GM12878 (cell line): ENCODE measurements at regions not wholly inside any gene's neighbourhood (a gene's known extent, or its start where the extent isn't known, plus 50 kb on each side); places are given as distances from the start of the nearest gene placed in this dataset.

Source experiments
- ATAC-seq: fragments of 200-7000 bp; cut with Tn5 transposase; 3 replicates; pipeline ENCODE4 v1.9.1; 2020; ENCODE audit warnings: mild to moderate bottlenecking, moderate library complexity
- BruUV-seq: library from RNA; stranded (reverse); fragments of 400-500 nt; replicated peaks from 2 replicates; lab custom pipeline; 2021; lab: Mats Ljungman, UMichigan
- CTCF ChIA-PET: fragments of 300-600 bp; sonication (Branson Sonifier 250); formaldehyde crosslinking; extraction: SDS; loops from one replicate; lab custom pipeline; 2021; ENCODE audit warnings: inconsistent platforms; lab: Yijun Ruan, JAX
- POLR2A ChIA-PET: fragments of 350-600 bp; formaldehyde crosslinking; extraction: SDS; loops from one replicate; lab custom pipeline; 2021; ENCODE audit warnings: inconsistent platforms; lab: Charles Lee
- RAD21 ChIA-PET: fragments of 300-600 bp; sonication (Branson Sonifier 250); formaldehyde crosslinking; loops from one replicate; lab custom pipeline; 2023; ENCODE audit warnings: antibody characterized with exemption; ENCODE audit not compliant: unreplicated experiment; lab: Charles Lee
- SMC1A ChIA-PET: fragments of 300-600 bp; sonication (Branson Sonifier 250); formaldehyde crosslinking; loops from one replicate; lab custom pipeline; 2023; ENCODE audit not compliant: unreplicated experiment, uncharacterized antibody; lab: Charles Lee
- DNase-seq: peaks from one replicate; pipeline ENCODE4 v3.0.0-alpha.2; 2011; ENCODE audit warnings: low read depth, low spot score
- FAIRE-seq: peaks from 3 replicates; lab custom pipeline; 2011; peaks lifted over from hg19 to GRCh38; lab: Jason Lieb, UNC
- H2AFZ ChIP-seq: 2 replicates; pipeline ENCODE4 v1.6.0; 2011; ENCODE audit warnings: low read depth, low read length, control low read depth; ENCODE audit not compliant: control insufficient read depth
- H3K27ac ChIP-seq: 2 replicates; pipeline ENCODE4 v1.5.1; 2011; ENCODE audit warnings: control low read depth; ENCODE audit not compliant: control insufficient read depth, insufficient read depth
- H3K27me3 ChIP-seq, 2 experiments: replicated peaks in 1 of 2; 2 replicates each; pipeline versions ENCODE4 v1.6.0 to v1.6.1; 2011; ENCODE audit warnings: low read length in 1 of 2; ENCODE audit not compliant: control insufficient read depth in 2 of 2, insufficient read depth in 2 of 2
- H3K36me3 ChIP-seq, 2 experiments: 2 replicates each; pipeline ENCODE4 v1.5.1; 2011; ENCODE audit warnings: low read length in 1 of 2; ENCODE audit not compliant: control insufficient read depth in 2 of 2, insufficient read depth in 2 of 2
- H3K4me1 ChIP-seq: 2 replicates; pipeline ENCODE4 v1.6.1; 2011; ENCODE audit warnings: mild to moderate bottlenecking, low read length, moderate library complexity, mixed read lengths; ENCODE audit not compliant: control insufficient read depth, insufficient read depth
- H3K4me2 ChIP-seq: 2 replicates; pipeline ENCODE4 v1.6.0; 2011; ENCODE audit warnings: control low read depth; ENCODE audit not compliant: control insufficient read depth, insufficient read depth
- H3K4me3 ChIP-seq: fragments of 200-600 bp; sonication (generic); 2 replicates; pipeline ENCODE4 v1.5.1; 2016
- H3K79me2 ChIP-seq: 2 replicates; pipeline ENCODE4 v1.6.0; 2011; ENCODE audit warnings: low read length; ENCODE audit not compliant: control insufficient read depth, insufficient read depth
- H3K9ac ChIP-seq: 2 replicates; pipeline ENCODE4 v1.8.0; 2011; ENCODE audit warnings: low read length, control low read depth, mixed read lengths; ENCODE audit not compliant: control insufficient read depth, insufficient read depth
- H3K9me3 ChIP-seq: replicated peaks from 3 replicates; pipeline ENCODE4 v1.5.1; 2011; ENCODE audit warnings: mild to moderate bottlenecking, low read length; ENCODE audit not compliant: control insufficient read depth, insufficient read depth
- H4K20me1 ChIP-seq: 2 replicates; pipeline ENCODE4 v1.6.0; 2011; ENCODE audit not compliant: control insufficient read depth, insufficient read depth
- CEBPZ ChIP-seq: fragments of 150-350 bp; IDR thresholded peaks from 2 replicates; pipeline ENCODE4 v1.6.1; 2016; ENCODE audit warnings: low read depth, low read length
- DPF2 ChIP-seq: fragments of 450-650 bp; IDR thresholded peaks from 2 replicates; pipeline ENCODE4 v1.6.1; 2017; ENCODE audit warnings: mild to moderate bottlenecking
- GATAD2B ChIP-seq: fragments of 450-650 bp; conservative IDR thresholded peaks from 2 replicates; pipeline ENCODE4 v1.6.1; 2017; ENCODE audit warnings: low read depth, mild to moderate bottlenecking, moderate library complexity
- HCFC1 ChIP-seq: fragments of 150-350 bp; IDR thresholded peaks from 2 replicates; pipeline ENCODE4 v1.6.1; 2014; ENCODE audit warnings: low read length
- MAX ChIP-seq: IDR thresholded peaks from 2 replicates; pipeline ENCODE4 v1.6.1; 2012; ENCODE audit warnings: low read depth, low read length, improper control_type of control experiment
- NBN ChIP-seq: fragments of 450-650 bp; IDR thresholded peaks from 2 replicates; pipeline ENCODE4 v1.6.1; 2016
- PAX5 ChIP-seq: IDR thresholded peaks from 2 replicates; pipeline ENCODE4 v1.6.1; 2011; ENCODE audit warnings: low read depth, low read length, borderline replicate concordance
- PML ChIP-seq: IDR thresholded peaks from 2 replicates; pipeline ENCODE4 v1.6.1; 2012; ENCODE audit warnings: low read length, inconsistent platforms
- RBBP5 ChIP-seq: fragments of 200-600 bp; sonication (generic); conservative IDR thresholded peaks from 2 replicates; pipeline ENCODE4 v1.6.1; 2016
- SRF ChIP-seq, 2 experiments: IDR thresholded peaks; 2 replicates each; pipeline ENCODE4 v1.6.1; 2011; ENCODE audit warnings: low read depth in 2 of 2, low read length in 2 of 2, mild to moderate bottlenecking in 1 of 2, moderate library complexity in 1 of 2
- TCF3 ChIP-seq: IDR thresholded peaks from 2 replicates; pipeline ENCODE4 v1.6.1; 2012; ENCODE audit warnings: low read depth, mild to moderate bottlenecking, low read length, borderline replicate concordance; ENCODE audit not compliant: insufficient read depth
- ZBTB11 ChIP-seq: fragments of 450-650 bp; formaldehyde crosslinking; IDR thresholded peaks from 2 replicates; pipeline ENCODE4 v1.5.0; 2022; ENCODE audit warnings: mild to moderate bottlenecking, missing genetic modification characterization
- ZNF217 ChIP-seq: fragments of 450-650 bp; IDR thresholded peaks from 2 replicates; pipeline ENCODE4 v1.6.1; 2017; ENCODE audit warnings: antibody characterized with exemption, mild to moderate bottlenecking
- ZNF592 ChIP-seq: fragments of 450-650 bp; IDR thresholded peaks from 2 replicates; pipeline ENCODE4 v1.6.1; 2017; ENCODE audit warnings: mild to moderate bottlenecking, moderate library complexity
- WGBS: methylation state at CpG from one replicate; pipeline ENCODE4 v1.1.6; 2016; ENCODE audit warnings: low lambda C conversion rate; ENCODE audit not compliant: insufficient replicate concordance, insufficient coverage; ENCODE audit errors: missing lambda C conversion rate; 5-methylcytosine and 5-hydroxymethylcytosine counted together
- in situ Hi-C: fragments of 300-500 bp; cut with MboI; formaldehyde crosslinking; loops from 9 replicates; pipeline ENCODE4 v1.14.3; 2018; ENCODE audit warnings: mixed read lengths
- intact Hi-C: fragments of 100-400 bp; cut with micrococcal nuclease; formaldehyde crosslinking; loops from one replicate; pipeline ENCODE4 v1.14.2; 2022; ENCODE audit not compliant: unreplicated experiment

GRCh38 chr3:159624616-159625015 lies 364.0 kb upstream of the IL12A start (continued):
- TF ChIP-seq ZBTB11 (CRISPR knock-in tag) (no peak), PAX5 (no peak), DPF2 (no peak), HCFC1 (no peak)

- no TSS peak for BruUV-seq
- no peaks in the 10 kb centered on the region; a peak in 1 of 4 replicates for H3K27me3 ChIP-seq
- H3K9me3 ChIP-seq: no peaks in the 10 kb centered on the region
- H3K27ac ChIP-seq: no peak overlapping the region
- ChIA-PET RAD21 (no interaction called here), CTCF (interaction anchor here (1.4 kb wide), 1 partner anchor 12 kb away, joined by 3 read pairs; no protein-coding TSS in a partner anchor), POLR2A (no interaction called here), SMC1A (interaction anchor here (1.3 kb wide), 1 partner anchor 23 kb away, joined by 4 read pairs; no protein-coding TSS in a partner anchor)
- ATAC-seq (no peak), FAIRE-seq (no peak), DNase-seq (no peak)
- H3K36me3 ChIP-seq: no peaks in the 10 kb centered on the region
- no peaks in the 10 kb centered on the region for H4K20me1 ChIP-seq
- intact Hi-C loops: no loop called here
- H3K4me3 ChIP-seq: no peak overlapping the region
- no peak overlapping the region for H2AFZ ChIP-seq
- H3K9ac ChIP-seq: no peak overlapping the region
- H3K4me2 ChIP-seq: no peak overlapping the region
- no peaks in the 10 kb centered on the region for H3K79me2 ChIP-seq
- 51% methylated on average over 4 of the region's 4 CpGs for WGBS
- in situ Hi-C loops: no loop called here
- H3K4me1 ChIP-seq: no peaks in the 10 kb centered on the region
- TF ChIP-seq RBBP5 (no peak), SRF (IDR thresholded peaks at IDR 0.05; ENCODE audit: low read depth in 2 of 2, low read length in 2 of 2) (no peak), NBN (no peak), ZNF592 (no peak), GATAD2B (no peak), PML (no peak), ZNF217 (no peak), CEBPZ (no peak), TCF3 (no peak), MAX (no peak)
These were observed 363.0 kb upstream of the IL12A start for GRCh38 chr3:159625594-159625993.
